GM18498 (cell line): ENCODE measurements at regions not wholly inside any gene's neighbourhood (a gene's known extent, or its start where the extent isn't known, plus 50 kb on each side); places are given as distances from the start of the nearest gene placed in this dataset.
"Not testable (repeated sequence)": the region's sequence is repeated elsewhere in the genome, so short reads cannot be mapped to it uniquely, and the experiment has no call there.

Experiments used
- ATAC-seq: cut with Tn5 transposase; IDR thresholded peaks from one replicate; pipeline ENCODE4 v1.9.1; 2021; ENCODE audit warnings: mild to moderate bottlenecking, moderate library complexity; ENCODE audit not compliant: unreplicated experiment

GRCh38 chr11:122405547-122406341 is 249.8 kb upstream of the UBASH3B start:
- ATAC-seq = no peak

GRCh38 chr11:122404571-122404970 is 251.0 kb upstream of the UBASH3B start:
- ATAC-seq = no peak

- ATAC-seq = not testable (repeated sequence)
Observed at GRCh38 chr11:122401581-122401980, 253.9 kb upstream of the UBASH3B start.

- peak; percentile 70 for ATAC-seq
Observed at GRCh38 chr11:122399375-122399774, 256.1 kb upstream of the UBASH3B start.

- ATAC-seq = no peak
Observed at GRCh38 chr11:122398851-122399250, 256.7 kb upstream of the UBASH3B start.

GRCh38 chr11:122398167-122398566 is 257.4 kb upstream of the UBASH3B start:
- ATAC-seq = peak; percentile 67

- no peak for ATAC-seq
Observed at GRCh38 chr11:122395282-122395681, 260.2 kb upstream of the UBASH3B start.

- no peak for ATAC-seq
Observed at GRCh38 chr11:122394313-122394712, 261.2 kb upstream of the UBASH3B start.

GRCh38 chr11:122393209-122393860 is 262.2 kb upstream of the UBASH3B start:
- ATAC-seq = no peak

GRCh38 chr11:122392508-122392907 is 263.0 kb upstream of the UBASH3B start:
- ATAC-seq = no peak

GRCh38 chr11:122391049-122391448 is 264.5 kb upstream of the UBASH3B start:
- ATAC-seq = no peak

- ATAC-seq = no peak
Observed at GRCh38 chr11:122383186-122383585, 267.2 kb upstream of the BLID start.

GRCh38 chr11:122375687-122376399 is 259.8 kb upstream of the BLID start:
- ATAC-seq = peak; percentile 59

- ATAC-seq = no peak
Observed at GRCh38 chr11:122368796-122369195, 252.8 kb upstream of the BLID start.

- ATAC-seq = no peak
Observed at GRCh38 chr11:122367809-122368231, 251.8 kb upstream of the BLID start.

- no peak for ATAC-seq
Observed at GRCh38 chr11:122365610-122366360, 249.8 kb upstream of the BLID start.

GRCh38 chr11:122363296-122363695 is 247.3 kb upstream of the BLID start:
- no peak for ATAC-seq

- no peak for ATAC-seq
Observed at GRCh38 chr11:122362381-122362780, 246.4 kb upstream of the BLID start.

GRCh38 chr11:122360875-122361274 is 244.9 kb upstream of the BLID start:
- no peak for ATAC-seq

GRCh38 chr11:122359081-122359571 is 243.1 kb upstream of the BLID start:
- ATAC-seq = no peak

GRCh38 chr11:122358292-122358691 is 242.3 kb upstream of the BLID start:
- ATAC-seq = no peak
